Ishikawa (cell line): ENCODE measurements at regions not wholly inside any gene's neighbourhood (a gene's known extent, or its start where the extent isn't known, plus 50 kb on each side); places are given as distances from the start of the nearest gene placed in this dataset.

ENCODE experiments used
- CEBPB ChIP-seq: IDR thresholded peaks from 2 replicates; pipeline ENCODE4 v1.6.1; 2012
- CREB1 ChIP-seq: IDR thresholded peaks from 2 replicates; pipeline ENCODE4 v1.6.1; 2012; ENCODE audit warnings: low read depth
- EGR1 ChIP-seq: IDR thresholded peaks from 2 replicates; pipeline ENCODE4 v1.6.1; 2012
- EP300 ChIP-seq: IDR thresholded peaks from 2 replicates; pipeline ENCODE4 v1.6.1; 2012; ENCODE audit warnings: borderline replicate concordance
- FOXM1 ChIP-seq: IDR thresholded peaks from 2 replicates; pipeline ENCODE4 v1.6.1; 2012; ENCODE audit warnings: low read depth, borderline replicate concordance
- MAX ChIP-seq: IDR thresholded peaks from 2 replicates; pipeline ENCODE4 v1.6.1; 2012
- NFIC ChIP-seq: IDR thresholded peaks from 2 replicates; pipeline ENCODE4 v1.6.1; 2012
- RAD21 ChIP-seq: IDR thresholded peaks from 2 replicates; pipeline ENCODE4 v1.6.1; 2012; ENCODE audit warnings: low read depth
- REST ChIP-seq: IDR thresholded peaks from 2 replicates; pipeline ENCODE4 v1.6.1; 2012; ENCODE audit warnings: low read depth, mild to moderate bottlenecking
- TAF1 ChIP-seq: IDR thresholded peaks from 2 replicates; pipeline ENCODE4 v1.6.1; 2012; ENCODE audit warnings: low read depth, mild to moderate bottlenecking
- TCF12 ChIP-seq: IDR thresholded peaks from 2 replicates; pipeline ENCODE4 v1.6.1; 2012; ENCODE audit warnings: low read depth
- TEAD4 ChIP-seq: IDR thresholded peaks from 2 replicates; pipeline ENCODE4 v1.6.1; 2012
- USF1 ChIP-seq: IDR thresholded peaks from 2 replicates; pipeline ENCODE4 v1.6.1; 2012
- YY1 ChIP-seq: IDR thresholded peaks from 2 replicates; pipeline ENCODE4 v1.6.1; 2012; ENCODE audit warnings: low read depth
- ZBTB7A ChIP-seq: IDR thresholded peaks from 2 replicates; pipeline ENCODE4 v1.6.1; 2012; ENCODE audit warnings: low read depth

GRCh38 chr22:22078329-22078728 is 95.7 kb upstream of the TOP3B start:
- TF ChIP-seq REST (no peak), EP300 (no peak), EGR1 (no peak), YY1 (no peak), RAD21 (no peak), TCF12 (no peak), MAX (no peak), CEBPB (no peak), TAF1 (no peak), USF1 (no peak), FOXM1 (no peak), ZBTB7A (no peak), TEAD4 (no peak), CREB1 (no peak), NFIC (no peak)

- TF ChIP-seq NFIC = no peak
- no peak for TF ChIP-seq ZBTB7A
- TF ChIP-seq REST = no peak
- no peak for TF ChIP-seq TAF1
- TF ChIP-seq FOXM1 = no peak
- TF ChIP-seq USF1 = no peak
- no peak for TF ChIP-seq RAD21
- TF ChIP-seq TEAD4 = no peak
- TF ChIP-seq YY1 = no peak
- TF ChIP-seq EP300 = no peak
- TF ChIP-seq MAX = no peak
- TF ChIP-seq EGR1 = no peak
- TF ChIP-seq TCF12 = no peak
- no peak for TF ChIP-seq CEBPB
- TF ChIP-seq CREB1 = no peak
These were observed 94.5 kb upstream of the TOP3B start for GRCh38 chr22:22076932-22077703.

- TF ChIP-seq EP300 = no peak
- no peak for TF ChIP-seq USF1
- no peak for TF ChIP-seq ZBTB7A
These were observed 93.8 kb upstream of the TOP3B start for GRCh38 chr22:22076361-22076760.

GRCh38 chr22:22075382-22076163 is 93.0 kb upstream of the TOP3B start:
- TF ChIP-seq EGR1 = no peak
- no peak for TF ChIP-seq CEBPB
- no peak for TF ChIP-seq TEAD4
- no peak for TF ChIP-seq MAX
- no peak for TF ChIP-seq TCF12
- no peak for TF ChIP-seq ZBTB7A
- no peak for TF ChIP-seq TAF1
- no peak for TF ChIP-seq NFIC
- TF ChIP-seq RAD21 = no peak
- no peak for TF ChIP-seq EP300
- TF ChIP-seq FOXM1 = no peak
- TF ChIP-seq YY1 = no peak
- TF ChIP-seq REST = no peak
- TF ChIP-seq USF1 = no peak
- TF ChIP-seq CREB1 = no peak
